IPS DF 6.9 (cell line): ENCODE measurements at regions not wholly inside any gene's neighbourhood (a gene's known extent, or its start where the extent isn't known, plus 50 kb on each side); places are given as distances from the start of the nearest gene placed in this dataset.
"Not testable (repeated sequence)": the region's sequence is repeated elsewhere in the genome, so short reads cannot be mapped to it uniquely, and the experiment has no call there.

Experiments used
- DNase-seq: peaks from one replicate; pipeline ENCODE4 v3.0.0-alpha.2; 2013; ENCODE audit warnings: low read depth, low spot score
- H3K27ac ChIP-seq: one replicate; pipeline ENCODE4 v1.5.1; 2013; ENCODE audit warnings: low read length, control low read depth
- H3K27me3 ChIP-seq: 2 replicates; pipeline ENCODE4 v1.6.1; 2013; ENCODE audit warnings: mild to moderate bottlenecking, low read length; ENCODE audit not compliant: control insufficient read depth, insufficient read depth
- H3K36me3 ChIP-seq: 2 replicates; pipeline ENCODE4 v1.6.1; 2013; ENCODE audit warnings: low read length; ENCODE audit not compliant: control insufficient read depth, insufficient read depth
- H3K4me1 ChIP-seq: 2 replicates; pipeline ENCODE4 v1.6.1; 2013; ENCODE audit warnings: low read length; ENCODE audit not compliant: control insufficient read depth, insufficient read depth
- H3K4me3 ChIP-seq: 2 replicates; pipeline ENCODE4 v1.5.1; 2013; ENCODE audit warnings: mild to moderate bottlenecking, low read length
- H3K9me3 ChIP-seq: 2 replicates; pipeline ENCODE4 v1.6.1; 2013; ENCODE audit warnings: low read length, inconsistent platforms; ENCODE audit not compliant: control insufficient read depth, insufficient read depth
- WGBS: extraction: QIAGEN DNeasy Blood & Tissue Kit; methylation state at CpG from one replicate; pipeline ENCODE4 v1.1.7; 2013; ENCODE audit warnings: mixed read lengths, missing lambda C conversion rate; ENCODE audit not compliant: insufficient read length, insufficient coverage; 5-methylcytosine and 5-hydroxymethylcytosine counted together

- no CpG with 5 or more reads among the region's 4 CpGs for WGBS
- Histone ChIP-seq H3K4me3 (no peak overlapping the region), H3K36me3 (no peaks in the 10 kb centered on the region), H3K27ac (no peak overlapping the region), H3K9me3 (no peaks in the 10 kb centered on the region), H3K4me1 (peaks cover 1% of the 10 kb centered on the region; the same call in 1 of the 2 replicates), H3K27me3 (no peaks in the 10 kb centered on the region)
- DNase-seq: no peak
Observed at GRCh38 chr4:123233136-123233768, 163.3 kb upstream of the SPRY1 start.

GRCh38 chr4:123234955-123235354 lies 161.6 kb upstream of the SPRY1 start:
- no peak overlapping the region for H3K4me3 ChIP-seq
- peaks cover 1% of the 10 kb centered on the region; the same call in 1 of the 2 replicates for H3K4me1 ChIP-seq
- H3K36me3 ChIP-seq: no peaks in the 10 kb centered on the region
- no peak overlapping the region for H3K27ac ChIP-seq
- H3K9me3 ChIP-seq: no peaks in the 10 kb centered on the region
- DNase-seq: no peak
- H3K27me3 ChIP-seq: no peaks in the 10 kb centered on the region

GRCh38 chr4:123235431-123235830 lies 161.2 kb upstream of the SPRY1 start:
- Histone ChIP-seq H3K36me3 (no peaks in the 10 kb centered on the region), H3K4me3 (no peak overlapping the region), H3K27ac (no peak overlapping the region), H3K27me3 (no peaks in the 10 kb centered on the region), H3K9me3 (no peaks in the 10 kb centered on the region), H3K4me1 (peaks cover 1% of the 10 kb centered on the region; the same call in 1 of the 2 replicates)
- no CpG with 5 or more reads among the region's 2 CpGs for WGBS
- no peak for DNase-seq

- WGBS: no CpG with 5 or more reads among the region's 2 CpGs
Observed at GRCh38 chr4:123236606-123237005, 160.0 kb upstream of the SPRY1 start.

GRCh38 chr4:123240286-123240685 lies 156.3 kb upstream of the SPRY1 start:
- H3K4me1 ChIP-seq, H3K27me3 ChIP-seq, H3K27ac ChIP-seq, H3K36me3 ChIP-seq, H3K9me3 ChIP-seq, H3K4me3 ChIP-seq, DNase-seq: not testable (repeated sequence)
- no CpG with 5 or more reads among the region's 5 CpGs for WGBS

More at GRCh38 chr4:123236606-123237005, 160.0 kb upstream of the SPRY1 start:
- Histone ChIP-seq H3K27ac (no peak overlapping the region), H3K4me3 (no peak overlapping the region), H3K4me1 (no peaks in the 10 kb centered on the region; the same call in 1 of the 2 replicates), H3K27me3 (no peaks in the 10 kb centered on the region), H3K9me3 (no peaks in the 10 kb centered on the region), H3K36me3 (no peaks in the 10 kb centered on the region)
- DNase-seq: no peak

- H3K9me3 ChIP-seq, H3K4me1 ChIP-seq, H3K27ac ChIP-seq, DNase-seq, H3K4me3 ChIP-seq, H3K36me3 ChIP-seq, H3K27me3 ChIP-seq: not testable (repeated sequence)
- WGBS: no CpG with 5 or more reads among the region's 3 CpGs
Observed at GRCh38 chr4:123243220-123243619, 153.4 kb upstream of the SPRY1 start.

- no peaks in the 10 kb centered on the region for H3K9me3 ChIP-seq
- no CpG with 5 or more reads among the region's 6 CpGs for WGBS
- H3K27me3 ChIP-seq: no peaks in the 10 kb centered on the region
- no peaks in the 10 kb centered on the region for H3K36me3 ChIP-seq
- DNase-seq: no peak
- H3K4me1 ChIP-seq: no peaks in the 10 kb centered on the region; the same call in 1 of the 2 replicates
- H3K4me3 ChIP-seq: no peak overlapping the region
- no peak overlapping the region for H3K27ac ChIP-seq
Observed at GRCh38 chr4:123244137-123244536, 152.5 kb upstream of the SPRY1 start.

GRCh38 chr4:123246085-123246484 lies 150.5 kb upstream of the SPRY1 start:
- Histone ChIP-seq H3K4me1 (no peaks in the 10 kb centered on the region; the same call in 1 of the 2 replicates), H3K9me3 (no peaks in the 10 kb centered on the region), H3K36me3 (no peaks in the 10 kb centered on the region), H3K4me3 (no peak overlapping the region), H3K27me3 (no peaks in the 10 kb centered on the region), H3K27ac (no peak overlapping the region)
- no peak for DNase-seq
- no CpG with 5 or more reads among the region's 4 CpGs for WGBS

GRCh38 chr4:123248085-123248659 lies 148.4 kb upstream of the SPRY1 start:
- no peaks in the 10 kb centered on the region for H3K36me3 ChIP-seq
- H3K4me3 ChIP-seq: no peak overlapping the region
- no peaks in the 10 kb centered on the region for H3K27me3 ChIP-seq
- no peaks in the 10 kb centered on the region for H3K9me3 ChIP-seq
- no peak overlapping the region for H3K27ac ChIP-seq
- no CpG with 5 or more reads among the region's 1 CpG for WGBS
- no peaks in the 10 kb centered on the region; the same call in 1 of the 2 replicates for H3K4me1 ChIP-seq
- DNase-seq: no peak

- H3K9me3 ChIP-seq: no peaks in the 10 kb centered on the region
- no peak overlapping the region for H3K27ac ChIP-seq
- no peaks in the 10 kb centered on the region; the same call in 1 of the 2 replicates for H3K4me1 ChIP-seq
- H3K27me3 ChIP-seq: no peaks in the 10 kb centered on the region
- WGBS: no CpG with 5 or more reads among the region's 1 CpG
- DNase-seq: no peak
- no peak overlapping the region for H3K4me3 ChIP-seq
- no peaks in the 10 kb centered on the region for H3K36me3 ChIP-seq
Observed at GRCh38 chr4:123249821-123250220, 146.8 kb upstream of the SPRY1 start.

GRCh38 chr4:123250843-123251242 lies 145.8 kb upstream of the SPRY1 start:
- Histone ChIP-seq H3K9me3 (no peaks in the 10 kb centered on the region), H3K27ac (no peak overlapping the region)
- DNase-seq: no peak

More at GRCh38 chr4:123250843-123251242, 145.8 kb upstream of the SPRY1 start:
- H3K4me3 ChIP-seq: no peak overlapping the region
- H3K27me3 ChIP-seq: no peaks in the 10 kb centered on the region
- H3K36me3 ChIP-seq: no peaks in the 10 kb centered on the region
- no peaks in the 10 kb centered on the region; the same call in 1 of the 2 replicates for H3K4me1 ChIP-seq
